MM.1S (cell line): ENCODE measurements at regions not wholly inside any gene's neighbourhood (a gene's known extent, or its start where the extent isn't known, plus 50 kb on each side); places are given as distances from the start of the nearest gene placed in this dataset.

Experiments used
- DNase-seq: peaks from one replicate; pipeline ENCODE4 v3.0.0-alpha.2; 2015
- H2AFZ ChIP-seq: fragments of 300-600 bp; sonication (generic); 2 replicates; pipeline ENCODE4 v1.6.0; 2016; ENCODE audit warnings: antibody characterized with exemption, low read length
- H3F3A ChIP-seq: fragments of 300-600 bp; sonication (generic); 2 replicates; pipeline ENCODE4 v1.6.1; 2016; ENCODE audit warnings: mild to moderate bottlenecking, antibody characterized with exemption, low read length, moderate library complexity, mixed read lengths; ENCODE audit not compliant: insufficient read depth
- H3K27ac ChIP-seq: fragments of 300-600 bp; sonication (generic); 2 replicates; pipeline ENCODE4 v1.5.1; 2016; ENCODE audit warnings: mild to moderate bottlenecking, low read length
- H3K27me3 ChIP-seq: fragments of 300-600 bp; sonication (generic); replicated peaks from 2 replicates; pipeline ENCODE4 v1.6.0; 2016; ENCODE audit warnings: low read length; ENCODE audit not compliant: insufficient read depth
- H3K36me3 ChIP-seq: fragments of 300-600 bp; sonication (generic); replicated peaks from 2 replicates; pipeline ENCODE4 v1.6.1; 2016; ENCODE audit warnings: mild to moderate bottlenecking, low read length, mixed read lengths; ENCODE audit not compliant: insufficient read depth
- H3K4me1 ChIP-seq: fragments of 300-600 bp; sonication (generic); 2 replicates; pipeline ENCODE4 v1.6.1; 2016; ENCODE audit warnings: low read length, mixed read lengths
- H3K4me2 ChIP-seq: fragments of 300-600 bp; sonication (generic); 2 replicates; pipeline ENCODE4 v1.6.0; 2016; ENCODE audit warnings: low read depth, low read length
- H3K4me3 ChIP-seq: fragments of 300-600 bp; sonication (generic); 2 replicates; pipeline ENCODE4 v1.5.1; 2016; ENCODE audit warnings: low read length, mixed read lengths
- H3K79me2 ChIP-seq: fragments of 300-600 bp; sonication (generic); 2 replicates; pipeline ENCODE4 v1.6.1; 2016; ENCODE audit warnings: mixed run types, low read length, mixed read lengths
- H3K9ac ChIP-seq: fragments of 300-600 bp; sonication (generic); 2 replicates; pipeline ENCODE4 v1.6.1; 2016; ENCODE audit warnings: low read length, mixed read lengths
- H3K9me2 ChIP-seq: fragments of 300-600 bp; sonication (generic); replicated peaks from 2 replicates; pipeline ENCODE4 v1.6.1; 2016; ENCODE audit warnings: mild to moderate bottlenecking, low read length, mixed read lengths; ENCODE audit not compliant: insufficient read depth
- H3K9me3 ChIP-seq: fragments of 300-600 bp; sonication (generic); replicated peaks from 2 replicates; pipeline ENCODE4 v1.6.1; 2016; ENCODE audit warnings: mild to moderate bottlenecking, low read length, mixed read lengths; ENCODE audit not compliant: insufficient read depth
- H4K20me1 ChIP-seq: fragments of 300-600 bp; sonication (generic); 2 replicates; pipeline ENCODE4 v1.6.1; 2016; ENCODE audit warnings: mild to moderate bottlenecking, low read length, moderate library complexity, mixed read lengths; ENCODE audit not compliant: insufficient read depth
- EZH2 ChIP-seq: fragments of 300-600 bp; sonication (generic); optimal IDR thresholded peaks from 2 replicates; pipeline ENCODE3; 2017; ENCODE audit warnings: low read depth, mild to moderate bottlenecking, antibody characterized with exemption, low read length, mixed read lengths
- EZH2phosphoT487 ChIP-seq: fragments of 300-600 bp; sonication (generic); IDR thresholded peaks from 2 replicates; pipeline ENCODE4 v1.6.1; 2018; ENCODE audit warnings: antibody characterized with exemption, low read length
- TF ChIP-seq, protein P1 (sequence below): fragments of 300-600 bp; sonication (generic); IDR thresholded peaks from 2 replicates; pipeline ENCODE4 v1.5.1; 2016; ENCODE audit warnings: antibody characterized with exemption, low read length, mixed read lengths

- H3K4me1 ChIP-seq = peaks cover 18% of the 10 kb centered on the region
- H3K9me2 ChIP-seq = no peaks in the 10 kb centered on the region
- no peaks in the 10 kb centered on the region for H3K79me2 ChIP-seq
- H4K20me1 ChIP-seq = no peaks in the 10 kb centered on the region
- no peak overlapping the region for H3K4me2 ChIP-seq
- H3K4me3 ChIP-seq = no peak overlapping the region
- H3F3A ChIP-seq = no peaks in the 10 kb centered on the region; the same call in 1 of the 2 replicates
- TF ChIP-seq, protein P1, sequence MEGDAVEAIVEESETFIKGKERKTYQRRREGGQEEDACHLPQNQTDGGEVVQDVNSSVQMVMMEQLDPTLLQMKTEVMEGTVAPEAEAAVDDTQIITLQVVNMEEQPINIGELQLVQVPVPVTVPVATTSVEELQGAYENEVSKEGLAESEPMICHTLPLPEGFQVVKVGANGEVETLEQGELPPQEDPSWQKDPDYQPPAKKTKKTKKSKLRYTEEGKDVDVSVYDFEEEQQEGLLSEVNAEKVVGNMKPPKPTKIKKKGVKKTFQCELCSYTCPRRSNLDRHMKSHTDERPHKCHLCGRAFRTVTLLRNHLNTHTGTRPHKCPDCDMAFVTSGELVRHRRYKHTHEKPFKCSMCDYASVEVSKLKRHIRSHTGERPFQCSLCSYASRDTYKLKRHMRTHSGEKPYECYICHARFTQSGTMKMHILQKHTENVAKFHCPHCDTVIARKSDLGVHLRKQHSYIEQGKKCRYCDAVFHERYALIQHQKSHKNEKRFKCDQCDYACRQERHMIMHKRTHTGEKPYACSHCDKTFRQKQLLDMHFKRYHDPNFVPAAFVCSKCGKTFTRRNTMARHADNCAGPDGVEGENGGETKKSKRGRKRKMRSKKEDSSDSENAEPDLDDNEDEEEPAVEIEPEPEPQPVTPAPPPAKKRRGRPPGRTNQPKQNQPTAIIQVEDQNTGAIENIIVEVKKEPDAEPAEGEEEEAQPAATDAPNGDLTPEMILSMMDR = no peak
- TF ChIP-seq EZH2 = no peak
- no peaks in the 10 kb centered on the region for H3K36me3 ChIP-seq
- H3K9ac ChIP-seq = no peak overlapping the region
- DNase-seq = no peak
- no peaks in the 10 kb centered on the region for H3K9me3 ChIP-seq
- H3K27me3 ChIP-seq = no peaks in the 10 kb centered on the region
- no peak overlapping the region for H2AFZ ChIP-seq
- no peak overlapping the region for H3K27ac ChIP-seq
Observed at GRCh38 chr1:157407917-157408525, 144.3 kb downstream of the FCRL5 start.

- no peak overlapping the region for H2AFZ ChIP-seq
- DNase-seq = no peak
- TF ChIP-seq EZH2 = no peak
- TF ChIP-seq EZH2phosphoT487 = no peak
- TF ChIP-seq, protein P1 = no peak
Observed at GRCh38 chr1:157407367-157407766, 144.9 kb downstream of the FCRL5 start.

DNA sequence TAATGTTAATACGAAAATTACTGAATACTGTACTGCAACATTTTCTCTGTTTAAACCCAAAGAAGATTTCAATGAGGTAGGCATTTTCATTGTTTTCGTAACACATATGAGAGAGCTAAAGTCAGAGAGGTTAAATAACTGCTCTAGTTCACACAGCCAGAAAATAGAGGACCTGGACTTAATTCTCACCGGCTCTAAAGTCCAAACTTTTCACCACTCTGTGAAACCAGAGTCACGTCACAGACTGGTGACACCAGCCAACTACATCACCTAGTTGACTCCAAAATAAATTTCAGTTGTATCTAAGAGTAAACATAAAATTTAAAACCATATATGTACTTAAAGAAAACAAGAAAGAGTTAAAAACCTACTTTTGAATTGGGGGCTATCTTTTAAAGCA, 146.7 kb downstream of the FCRL5 start:
- peaks cover 2% of the 10 kb centered on the region; the same call in 1 of the 2 replicates for H3F3A ChIP-seq
- no peak overlapping the region for H3K27ac ChIP-seq
- H3K4me3 ChIP-seq = no peak overlapping the region
- H3K27me3 ChIP-seq = no peaks in the 10 kb centered on the region
- DNase-seq = no peak
- no peak overlapping the region for H3K9ac ChIP-seq
- no peaks in the 10 kb centered on the region for H3K9me2 ChIP-seq
- H3K79me2 ChIP-seq = no peaks in the 10 kb centered on the region
- peaks cover 22% of the 10 kb centered on the region for H3K4me1 ChIP-seq
- H3K9me3 ChIP-seq = no peaks in the 10 kb centered on the region
- H3K4me2 ChIP-seq = no peak overlapping the region
- no peak overlapping the region for H2AFZ ChIP-seq
- H4K20me1 ChIP-seq = no peaks in the 10 kb centered on the region
- H3K36me3 ChIP-seq = no peaks in the 10 kb centered on the region
- TF ChIP-seq EZH2phosphoT487 = no peak
- TF ChIP-seq EZH2 = no peak
- TF ChIP-seq, protein P1 = no peak

More at GRCh38 chr1:157407367-157407766, 144.9 kb downstream of the FCRL5 start:
- Histone ChIP-seq H3K27me3 (no peaks in the 10 kb centered on the region), H3K4me3 (no peak overlapping the region), H3K9me2 (no peaks in the 10 kb centered on the region), H3K36me3 (no peaks in the 10 kb centered on the region), H3F3A (no peaks in the 10 kb centered on the region; the same call in 1 of the 2 replicates), H3K9me3 (no peaks in the 10 kb centered on the region), H3K4me2 (no peak overlapping the region), H3K9ac (no peak overlapping the region), H3K79me2 (no peaks in the 10 kb centered on the region), H3K4me1 (peaks cover 19% of the 10 kb centered on the region), H4K20me1 (no peaks in the 10 kb centered on the region), H3K27ac (no peak overlapping the region)
